Tibial artery (tissue), 4 donors: ENCODE measurements at regions not wholly inside any gene's neighbourhood (a gene's known extent, or its start where the extent isn't known, plus 50 kb on each side); places are given as distances from the start of the nearest gene placed in this dataset.

ENCODE experiments used
- DNase-seq, 2 donors: peaks; one replicate each; pipeline ENCODE4 v3.0.0-alpha.2; 2019
- H3K27ac ChIP-seq, 2 donors: fragments of 200-600 bp; sonication (generic) in 1 of 2; 1 replicate in 1 of 2; 2 replicates in 1 of 2; pipeline ENCODE4 v1.5.1; 2018 to 2019; ENCODE audit warnings: mild to moderate bottlenecking in 1 of 2
- H3K27me3 ChIP-seq, 2 donors: fragments of 200-600 bp; sonication (generic) in 1 of 2; one replicate each; pipeline versions ENCODE4 v1.5.1 to v1.6.0; 2016 to 2019
- H3K36me3 ChIP-seq, 3 donors: fragments of 200-600 bp; sonication (generic) in 2 of 3; one replicate each; pipeline ENCODE4 v1.5.1; 2016 to 2019; ENCODE audit warnings: mild to moderate bottlenecking in 2 of 3
- H3K4me1 ChIP-seq, 4 donors: fragments of 200-600 bp; sonication (generic) in 2 of 4; 1 replicate in 3 of 4; 2 replicates in 1 of 4; pipeline ENCODE4 v1.5.1; 2016 to 2019
- H3K4me3 ChIP-seq, 2 donors: fragments of 200-600 bp; sonication (generic) in 1 of 2; 1 replicate in 1 of 2; 2 replicates in 1 of 2; pipeline ENCODE4 v1.5.1; 2018 to 2019; ENCODE audit warnings: mild to moderate bottlenecking in 2 of 2
- H3K9me3 ChIP-seq, 3 donors: fragments of 200-600 bp; sonication (generic) in 1 of 3; one replicate each; pipeline ENCODE4 v1.5.1; 2016 to 2019
- intact Hi-C: fragments of 100-400 bp; cut with DNase I; formaldehyde crosslinking; loops from one replicate; pipeline ENCODE4 v1.15.0; 2023; ENCODE audit warnings: low total_unique reads
- TF ChIP-seq, protein P1 (sequence below), 2 experiments: fragments of 200-600 bp in 1 of 2; fragments of 450-650 bp in 1 of 2; IDR thresholded peaks; one replicate each; pipeline ENCODE4 v1.5.1; 2017 to 2019; ENCODE audit warnings: antibody characterized with exemption in 2 of 2, mild to moderate bottlenecking in 1 of 2, moderate library complexity in 1 of 2

DNA sequence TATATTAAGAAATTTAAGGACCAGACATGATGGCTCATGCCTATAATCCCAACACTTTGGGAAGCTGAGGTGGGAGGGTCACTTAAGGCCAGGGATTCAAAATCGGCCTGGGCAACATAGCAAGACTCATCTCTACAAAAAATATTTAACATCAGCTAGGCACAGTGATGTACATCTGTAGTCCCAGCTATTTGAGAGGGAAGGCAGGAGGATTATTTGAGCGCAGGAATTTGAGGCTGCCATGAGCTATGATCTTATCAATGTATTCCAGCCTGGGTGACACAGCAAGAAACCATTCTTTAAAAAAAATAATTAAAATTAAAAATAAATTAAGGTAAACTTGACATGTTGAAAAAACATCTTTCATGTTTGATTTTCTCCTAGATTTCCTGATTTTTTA is 564.2 kb downstream of the MBD2 start:
- intact Hi-C loops: no loop called here
- H3K9me3 ChIP-seq: peaks cover 0 to 8% (median 6%) of the 10 kb centered on the region in 3 donors
- TF ChIP-seq, protein P1, sequence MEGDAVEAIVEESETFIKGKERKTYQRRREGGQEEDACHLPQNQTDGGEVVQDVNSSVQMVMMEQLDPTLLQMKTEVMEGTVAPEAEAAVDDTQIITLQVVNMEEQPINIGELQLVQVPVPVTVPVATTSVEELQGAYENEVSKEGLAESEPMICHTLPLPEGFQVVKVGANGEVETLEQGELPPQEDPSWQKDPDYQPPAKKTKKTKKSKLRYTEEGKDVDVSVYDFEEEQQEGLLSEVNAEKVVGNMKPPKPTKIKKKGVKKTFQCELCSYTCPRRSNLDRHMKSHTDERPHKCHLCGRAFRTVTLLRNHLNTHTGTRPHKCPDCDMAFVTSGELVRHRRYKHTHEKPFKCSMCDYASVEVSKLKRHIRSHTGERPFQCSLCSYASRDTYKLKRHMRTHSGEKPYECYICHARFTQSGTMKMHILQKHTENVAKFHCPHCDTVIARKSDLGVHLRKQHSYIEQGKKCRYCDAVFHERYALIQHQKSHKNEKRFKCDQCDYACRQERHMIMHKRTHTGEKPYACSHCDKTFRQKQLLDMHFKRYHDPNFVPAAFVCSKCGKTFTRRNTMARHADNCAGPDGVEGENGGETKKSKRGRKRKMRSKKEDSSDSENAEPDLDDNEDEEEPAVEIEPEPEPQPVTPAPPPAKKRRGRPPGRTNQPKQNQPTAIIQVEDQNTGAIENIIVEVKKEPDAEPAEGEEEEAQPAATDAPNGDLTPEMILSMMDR (IDR thresholded peaks at IDR 0.05): no peak
- H3K27ac ChIP-seq: no peak overlapping the region
- H3K4me3 ChIP-seq: no peak overlapping the region
- no peaks in the 10 kb centered on the region for H3K36me3 ChIP-seq
- no peaks in the 10 kb centered on the region for H3K27me3 ChIP-seq
- H3K4me1 ChIP-seq: no peaks in the 10 kb centered on the region
- no peak for DNase-seq

DNA sequence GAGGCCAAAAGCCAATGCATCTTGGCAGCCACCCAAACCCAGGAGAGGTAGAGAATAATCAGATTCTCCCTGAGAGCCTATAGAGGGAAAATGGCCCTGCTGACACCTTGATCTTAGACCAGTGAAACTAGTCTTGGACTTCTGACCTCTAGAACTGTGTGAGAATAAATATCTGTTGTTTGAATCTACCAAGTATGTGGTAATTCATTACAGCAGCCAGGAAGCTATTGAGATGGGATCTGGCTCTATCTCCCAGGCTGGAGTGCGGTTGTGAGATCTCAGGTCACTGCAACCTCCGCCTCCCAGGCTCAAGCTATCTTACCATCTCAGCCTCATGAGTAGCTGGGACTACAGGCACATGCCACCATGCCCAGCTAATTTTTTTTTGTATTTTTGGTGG is 567.2 kb downstream of the MBD2 start:
- TF ChIP-seq, protein P1 (IDR thresholded peaks at IDR 0.05): no peak

DNA sequence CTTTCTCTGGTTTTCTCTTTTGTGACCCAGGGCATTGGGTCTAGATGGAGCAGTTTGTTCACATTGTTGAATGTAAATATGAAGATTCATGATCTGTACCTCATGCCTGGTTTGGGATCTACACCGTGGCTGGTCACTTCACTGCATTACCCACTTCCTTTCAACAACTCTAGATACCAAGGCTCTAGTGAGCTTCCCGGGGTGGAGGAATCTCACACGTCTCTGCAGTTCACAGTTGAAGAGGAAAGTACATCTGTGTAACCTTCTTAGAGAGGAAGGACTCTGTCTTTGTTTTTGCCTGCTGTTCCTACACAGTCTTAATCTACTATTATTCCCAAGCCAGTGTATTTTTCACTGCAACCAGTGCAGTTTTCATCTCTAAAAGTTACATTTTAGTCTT is 574.8 kb downstream of the MBD2 start:
- Histone ChIP-seq H3K4me3 (no peak overlapping the region), H3K27me3 (no peaks in the 10 kb centered on the region), H3K9me3 (no peaks in the 10 kb centered on the region), H3K27ac (no peak overlapping the region), H3K36me3 (no peaks in the 10 kb centered on the region), H3K4me1 (no peaks in the 10 kb centered on the region)
- DNase-seq: no peak
- intact Hi-C loops: no loop called here
- TF ChIP-seq, protein P1 (IDR thresholded peaks at IDR 0.05): no peak

More for the DNA sequence above, 567.2 kb downstream of the MBD2 start:
- H3K36me3 ChIP-seq: no peaks in the 10 kb centered on the region
- H3K27ac ChIP-seq: no peak overlapping the region
- H3K4me3 ChIP-seq: no peak overlapping the region
- H3K4me1 ChIP-seq: no peaks in the 10 kb centered on the region
- no peak for DNase-seq
- H3K27me3 ChIP-seq: no peaks in the 10 kb centered on the region
- intact Hi-C loops: no loop called here
- H3K9me3 ChIP-seq: peaks cover 0 to 6% (median 0%) of the 10 kb centered on the region in 3 donors

DNA sequence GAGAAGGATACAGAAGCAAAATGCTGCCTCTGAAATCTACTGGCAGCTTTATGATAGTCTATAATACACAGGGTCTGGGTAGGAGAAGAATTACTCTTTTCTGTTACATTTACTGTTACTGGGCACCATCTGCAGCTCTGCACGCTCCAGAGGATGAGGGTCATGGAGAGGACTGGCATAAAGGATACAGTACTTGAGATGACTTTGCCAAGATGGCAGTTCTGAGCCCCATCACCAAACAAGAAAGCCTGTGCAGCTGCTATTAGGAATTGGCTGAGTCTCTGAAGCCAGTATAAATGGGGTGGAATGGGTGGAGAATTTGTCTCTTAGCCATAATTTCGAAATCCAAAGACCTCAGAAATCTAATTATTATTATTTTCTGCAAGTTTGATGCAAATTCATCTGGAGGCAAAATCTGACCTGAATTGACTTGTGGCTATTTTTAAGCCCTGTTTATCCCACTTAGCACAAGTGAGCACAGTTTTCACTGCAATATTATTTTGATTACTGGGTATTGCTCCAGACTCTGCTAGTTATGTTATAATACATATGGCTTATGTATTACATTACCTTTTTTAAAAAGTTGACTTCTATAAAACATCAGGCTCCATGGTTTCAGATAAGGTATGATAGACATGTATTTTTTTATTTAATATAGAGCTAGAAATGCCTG is 579.5 kb downstream of the MBD2 start:
- no peaks in the 10 kb centered on the region for H3K4me1 ChIP-seq
- no peak overlapping the region for H3K4me3 ChIP-seq
- no peak overlapping the region for H3K27ac ChIP-seq
- intact Hi-C loops: no loop called here
- no peaks in the 10 kb centered on the region for H3K27me3 ChIP-seq
- no peak for DNase-seq
- TF ChIP-seq, protein P1 (IDR thresholded peaks at IDR 0.05): no peak
- H3K36me3 ChIP-seq: no peaks in the 10 kb centered on the region
- H3K9me3 ChIP-seq: peaks cover 0 to 5% (median 0%) of the 10 kb centered on the region in 3 donors

DNA sequence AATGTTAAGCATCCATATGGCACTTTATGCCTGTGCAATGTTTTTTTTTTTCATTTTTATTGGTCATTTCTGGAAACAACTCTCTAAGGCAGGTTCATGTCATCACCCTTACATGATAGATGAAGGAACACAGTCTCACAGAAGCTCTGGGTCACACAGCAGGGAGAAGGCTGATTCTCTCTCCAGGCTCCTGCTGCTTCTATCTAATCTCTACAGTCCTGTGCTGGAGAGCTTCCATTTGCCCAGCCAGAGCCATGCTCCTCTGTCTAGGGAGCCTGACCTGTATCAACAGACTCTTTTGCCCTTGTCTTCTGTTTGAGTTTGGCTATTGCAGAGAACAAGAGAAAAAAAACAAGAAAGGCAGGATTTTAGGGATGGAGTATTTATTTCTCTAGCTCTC is 584.8 kb downstream of the MBD2 start:
- H3K27me3 ChIP-seq: no peaks in the 10 kb centered on the region
- no peak overlapping the region for H3K4me3 ChIP-seq
- no peak overlapping the region for H3K27ac ChIP-seq
- intact Hi-C loops: no loop called here
- no peaks in the 10 kb centered on the region for H3K4me1 ChIP-seq
- TF ChIP-seq, protein P1 (IDR thresholded peaks at IDR 0.05): no peak
- peaks cover 0 to 5% (median 0%) of the 10 kb centered on the region in 3 donors for H3K9me3 ChIP-seq
- no peak for DNase-seq
- H3K36me3 ChIP-seq: no peaks in the 10 kb centered on the region
